ELR (cell line): ENCODE measurements at regions not wholly inside any gene's neighbourhood (a gene's known extent, or its start where the extent isn't known, plus 50 kb on each side); places are given as distances from the start of the nearest gene placed in this dataset.
A peak's percentile ranks its signal among the peaks of the same experiment; 100 is the strongest.
"Not testable (repeated sequence)": the region's sequence is repeated elsewhere in the genome, so short reads cannot be mapped to it uniquely, and the experiment has no call there.

Experiments used
- DNase-seq: peaks from one replicate; pipeline ENCODE4 v3.0.0-alpha.2; 2015; ENCODE audit warnings: low read depth

DNA sequence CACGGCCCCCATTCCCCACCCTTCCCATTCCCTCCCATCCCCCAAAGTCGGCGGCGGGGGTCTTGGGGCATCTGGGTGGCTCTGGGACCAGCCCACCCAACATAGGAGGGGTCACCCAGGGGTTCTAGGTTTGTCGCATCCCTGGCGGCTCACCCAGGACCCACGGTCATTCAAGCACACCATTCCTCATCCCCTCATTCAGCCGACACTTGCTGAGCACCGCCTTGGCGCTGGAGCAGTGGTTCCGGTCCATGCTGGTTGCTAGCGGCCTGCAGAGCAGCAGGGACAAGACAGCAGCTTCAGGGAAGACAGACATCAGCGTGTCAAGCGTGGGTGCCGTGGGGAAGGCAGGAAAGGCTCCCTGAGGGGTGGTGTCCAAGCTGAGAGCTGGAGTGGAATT lies 50.5 kb upstream of the OTOS start:
- DNase-seq, result no peak

DNA sequence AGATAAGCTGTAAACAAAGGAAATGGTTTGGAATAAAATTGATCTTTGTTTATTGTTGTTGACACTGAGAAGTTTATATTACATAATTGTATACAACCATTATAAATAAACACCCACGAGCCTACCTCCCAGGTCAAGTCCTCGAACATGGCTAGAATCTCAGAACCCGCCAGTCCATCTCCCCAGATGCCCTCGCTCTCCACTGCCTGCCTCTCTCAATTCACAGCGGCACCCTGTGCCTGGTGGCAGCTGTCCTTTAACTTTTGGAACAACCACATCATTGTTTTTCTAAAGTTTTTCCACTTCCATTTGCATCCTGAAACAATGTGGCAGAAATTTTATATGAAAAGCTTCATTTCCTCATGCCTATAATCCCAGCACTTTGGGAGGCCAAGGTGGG lies 52.2 kb upstream of the OTOS start:
- no peak for DNase-seq

- not testable (repeated sequence) for DNase-seq
Measured at GRCh38 chr2:240194341-240194762, 53.9 kb upstream of the OTOS start.

- DNase-seq, result no peak
Measured at GRCh38 chr2:240195316-240195861, 54.9 kb upstream of the OTOS start.

GRCh38 chr2:240196716-240197461 lies 56.4 kb upstream of the OTOS start:
- DNase-seq, result no peak

DNA sequence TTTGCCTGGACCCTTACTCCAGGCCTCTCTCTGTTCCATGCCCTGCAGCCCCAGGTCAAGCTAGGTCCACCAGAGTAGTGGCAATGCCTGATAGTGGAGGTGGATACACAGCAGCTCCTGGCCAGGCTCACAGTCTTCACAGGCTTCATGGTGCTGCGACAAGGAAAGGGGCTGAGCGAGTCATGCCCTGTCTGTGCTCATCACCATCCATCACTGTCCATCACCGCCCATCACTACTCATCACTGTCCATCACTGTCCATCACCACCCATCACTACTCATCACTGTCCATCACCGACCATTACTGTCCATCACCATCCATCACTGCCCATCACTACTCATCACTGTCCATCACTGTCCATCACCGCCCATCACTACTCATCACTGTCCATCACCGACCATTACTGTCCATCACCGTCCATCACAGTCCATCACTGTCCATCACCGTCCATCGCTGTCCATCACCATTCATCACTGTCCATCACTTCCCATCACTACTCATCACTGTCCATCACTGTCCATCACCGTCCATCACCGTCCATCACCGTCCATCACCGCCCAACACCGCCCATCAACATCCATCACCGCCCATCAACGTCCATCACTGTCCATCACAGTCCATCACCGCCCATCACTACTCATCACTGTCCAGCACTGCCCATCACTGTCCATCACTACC lies 57.1 kb upstream of the OTOS start:
- DNase-seq, result no peak

- no peak for DNase-seq
Measured at GRCh38 chr2:240198226-240198625, 57.8 kb upstream of the OTOS start.

GRCh38 chr2:240199133-240199870 lies 58.8 kb upstream of the OTOS start:
- DNase-seq, result no peak

- no peak for DNase-seq
Measured at GRCh38 chr2:240200230-240201051, 60.0 kb upstream of the OTOS start.

- no peak for DNase-seq
Measured at GRCh38 chr2:240201866-240202265, 61.4 kb upstream of the OTOS start.

- no peak for DNase-seq
Measured at GRCh38 chr2:240202586-240202985, 62.1 kb upstream of the OTOS start.

GRCh38 chr2:240203031-240203787 lies 62.8 kb upstream of the OTOS start:
- DNase-seq, result no peak

- DNase-seq, result no peak
Measured at GRCh38 chr2:240203788-240204270, 63.4 kb upstream of the OTOS start.

GRCh38 chr2:240204431-240205276 lies 64.2 kb upstream of the OTOS start:
- peak; percentile 39 for DNase-seq

GRCh38 chr2:240205348-240205747 lies 64.9 kb upstream of the OTOS start:
- DNase-seq, result peak; percentile 93

GRCh38 chr2:240205772-240206171 lies 65.3 kb upstream of the OTOS start:
- peak; percentile 14 for DNase-seq

DNA sequence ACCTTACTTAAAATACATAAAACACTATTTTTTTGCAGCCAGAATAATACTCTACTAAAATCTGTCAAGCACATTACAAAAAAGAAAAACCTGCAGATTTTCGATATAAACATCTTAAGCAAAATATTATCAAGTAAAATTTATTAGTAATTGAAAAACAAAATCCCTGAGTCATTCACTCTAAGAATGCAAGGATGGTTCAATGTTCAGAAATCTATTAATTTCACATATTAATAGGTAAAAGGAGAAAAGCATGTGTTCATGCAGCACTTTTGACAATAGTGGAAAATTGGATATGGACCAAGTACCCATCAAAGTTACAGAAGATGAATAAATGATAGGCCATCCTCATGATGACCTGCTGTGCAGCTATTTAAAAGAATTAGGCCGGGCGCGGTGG lies 66.2 kb upstream of the OTOS start:
- DNase-seq, result no peak

DNA sequence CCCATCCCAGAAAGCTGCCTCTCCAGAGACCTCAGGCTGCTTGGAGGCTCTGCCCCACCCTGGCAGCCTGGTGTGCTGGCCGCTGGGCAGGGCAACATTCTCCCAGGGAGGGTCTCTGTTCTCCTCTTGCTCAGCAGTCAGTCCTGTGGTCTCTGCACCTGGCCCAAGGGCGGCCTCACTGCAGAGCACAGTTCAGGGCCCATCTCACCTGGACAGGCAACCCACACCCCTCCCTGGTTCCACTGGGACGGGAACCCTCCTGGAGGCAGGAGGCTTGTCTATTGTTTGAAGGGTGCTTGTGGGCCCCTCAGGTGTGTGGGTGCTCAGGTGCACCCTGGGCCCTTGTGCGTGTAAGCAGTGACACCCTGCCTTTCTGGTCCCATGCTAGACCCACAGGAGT lies 67.2 kb upstream of the OTOS start:
- no peak for DNase-seq

DNA sequence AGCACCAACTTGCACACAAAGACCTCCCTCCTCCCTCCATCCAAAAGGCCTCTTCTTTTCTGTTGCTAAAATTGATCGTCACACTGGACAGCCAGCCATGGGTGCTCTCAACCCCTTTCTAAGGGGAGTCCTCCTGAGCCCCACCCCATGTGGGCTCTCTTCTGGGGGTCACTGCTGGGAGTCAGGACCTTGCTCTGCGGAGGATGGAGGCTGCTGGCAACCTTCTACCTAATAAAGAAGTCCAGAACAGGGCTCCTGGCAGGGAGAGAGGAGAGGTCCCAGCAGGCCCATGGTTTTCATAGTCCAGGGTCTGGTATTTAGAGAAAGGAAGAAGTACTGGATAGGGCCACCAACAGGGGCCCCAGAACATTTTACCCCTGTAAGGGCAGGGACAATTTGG lies 67.6 kb upstream of the OTOS start:
- no peak for DNase-seq

DNA sequence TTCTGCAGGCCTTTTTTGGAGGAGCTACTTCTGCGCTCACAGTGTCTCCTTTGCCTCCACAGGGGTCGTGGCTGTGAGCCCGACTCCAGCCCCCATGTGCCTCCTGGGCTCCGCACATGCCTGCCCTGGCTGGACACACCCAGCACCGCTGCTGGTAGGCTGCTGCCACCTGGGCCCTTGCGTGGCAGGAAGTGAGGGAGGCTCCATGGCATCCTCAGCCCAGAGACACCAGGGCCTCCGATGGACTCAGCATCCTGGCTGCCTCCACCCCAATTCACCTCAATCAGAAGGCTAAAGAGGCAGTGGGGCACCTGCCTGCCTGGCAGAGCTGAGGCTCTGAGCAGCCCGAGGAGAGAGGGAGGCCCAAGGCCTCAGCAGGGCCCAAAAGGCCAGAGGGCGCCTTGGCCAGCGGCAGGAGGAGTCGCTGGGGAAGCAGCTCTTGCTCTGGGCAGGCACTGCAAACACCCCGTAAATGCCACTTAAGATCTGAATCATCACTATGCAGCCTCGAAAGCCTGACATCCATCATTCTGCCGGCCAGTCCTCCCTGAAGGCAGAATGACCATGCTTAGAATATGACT lies 68.3 kb upstream of the OTOS start:
- DNase-seq, result peak; percentile 21
